HCT116 (cell line): ENCODE measurements at regions not wholly inside any gene's neighbourhood (a gene's known extent, or its start where the extent isn't known, plus 50 kb on each side); places are given as distances from the start of the nearest gene placed in this dataset.

ENCODE experiments used
- ATAC-seq: fragments of 200-7000 bp; cut with Tn5 transposase; 2 replicates; pipeline ENCODE4 v1.9.1; 2020; ENCODE audit warnings: mild to moderate bottlenecking, moderate library complexity
- BruUV-seq: library from RNA; stranded (reverse); fragments of 400-500 nt; replicated peaks from 2 replicates; lab custom pipeline; 2021; lab: Mats Ljungman, UMichigan
- CTCF ChIA-PET: fragments of 300-600 bp; sonication (Branson Sonifier 250); formaldehyde crosslinking; loops from one replicate; lab custom pipeline; 2021; ENCODE audit warnings: antibody characterized with exemption; lab: Charles Lee
- POLR2A ChIA-PET: fragments of 300-600, 350-600 bp; sonication (Branson Sonifier 250); formaldehyde crosslinking; loops from one replicate; lab custom pipeline; 2021; ENCODE audit warnings: antibody characterized with exemption; lab: Charles Lee
- RAD21 ChIA-PET, 2 experiments: fragments of 300-600 bp; sonication (Branson Sonifier 250); formaldehyde crosslinking; loops; one replicate each; lab custom pipeline; 2023; ENCODE audit warnings: low total read pairs in 2 of 2; ENCODE audit not compliant: uncharacterized antibody in 2 of 2, unreplicated experiment in 2 of 2, low non-redundant PET in 1 of 2; lab: Charles Lee
- DNase-seq: peaks from one replicate; pipeline ENCODE4 v3.0.0-alpha.2; 2010; ENCODE audit warnings: low read depth, low spot score
- H2AFZ ChIP-seq: fragments of 200-600 bp; shearing (Covaris generic), sonication (generic); 2 replicates; pipeline ENCODE4 v1.6.1; 2017; ENCODE audit warnings: low read depth, mixed run types, mixed read lengths, antibody characterized with exemption, low read length; ENCODE audit not compliant: poor library complexity, severe bottlenecking
- H3K27ac ChIP-seq: 2 replicates; pipeline ENCODE4 v1.5.1; 2012; ENCODE audit warnings: low read depth, low read length
- H3K27me3 ChIP-seq: fragments of 200-600 bp; sonication (generic); 2 replicates; pipeline ENCODE4 v1.6.1; 2016; ENCODE audit warnings: mixed run types, low read length, mixed read lengths; ENCODE audit not compliant: insufficient read depth
- H3K36me3 ChIP-seq, 2 experiments: fragments of 200-500 bp in 1 of 2; fragments of 200-600 bp in 1 of 2; sonication (Bioruptor generic) in 1 of 2; sonication (generic) in 1 of 2; 2 replicates each; pipeline versions ENCODE4 v1.5.1 to v1.6.1; 2014 to 2016; ENCODE audit warnings: low read length in 2 of 2, inconsistent platforms in 1 of 2, mixed read lengths in 1 of 2, mixed run types in 1 of 2; ENCODE audit not compliant: insufficient read depth in 2 of 2, control insufficient read depth in 1 of 2
- H3K4me1 ChIP-seq, 2 experiments: fragments of 200-600 bp in 1 of 2; sonication (generic) in 1 of 2; 2 replicates each; pipeline versions ENCODE4 v1.5.1 to v1.6.1; 2012 to 2017; ENCODE audit warnings: low read length in 2 of 2, inconsistent platforms in 1 of 2, mild to moderate bottlenecking in 1 of 2, mixed read lengths in 1 of 2, mixed run types in 1 of 2, moderate library complexity in 1 of 2; ENCODE audit not compliant: insufficient read depth in 2 of 2, control insufficient read depth in 1 of 2
- H3K4me2 ChIP-seq: fragments of 200-600 bp; sonication (generic); 2 replicates; pipeline ENCODE4 v1.6.1; 2017; ENCODE audit warnings: mixed run types, low read length, mixed read lengths
- H3K4me3 ChIP-seq, 2 experiments: fragments of 200-600 bp in 1 of 2; sonication (generic) in 1 of 2; replicated peaks in 1 of 2; 2 replicates each; pipeline ENCODE4 v1.5.1; 2011 to 2016; ENCODE audit warnings: low read length in 2 of 2, control low read depth in 1 of 2, low read depth in 1 of 2, mild to moderate bottlenecking in 1 of 2, mixed read lengths in 1 of 2, mixed run types in 1 of 2
- H3K79me2 ChIP-seq: fragments of 200-600 bp; sonication (generic); 2 replicates; pipeline ENCODE4 v1.6.1; 2017; ENCODE audit warnings: mild to moderate bottlenecking, mixed run types, low read length, moderate library complexity, mixed read lengths; ENCODE audit not compliant: insufficient read depth
- H3K9ac ChIP-seq: fragments of 200-600 bp; sonication (generic); 2 replicates; pipeline ENCODE4 v1.6.1; 2016; ENCODE audit warnings: low read length, mixed read lengths
- H3K9me2 ChIP-seq: fragments of 200-600 bp; sonication (generic), shearing (Covaris generic); 2 replicates; pipeline ENCODE4 v1.6.1; 2017; ENCODE audit warnings: mixed run types, mild to moderate bottlenecking, moderate library complexity; ENCODE audit not compliant: insufficient read depth
- H3K9me3 ChIP-seq, 2 experiments: fragments of 200-500 bp in 1 of 2; fragments of 200-600 bp in 1 of 2; sonication (Bioruptor generic) in 1 of 2; sonication (generic) in 1 of 2; 2 replicates each; pipeline ENCODE4 v1.6.1; 2014 to 2017; ENCODE audit warnings: low read length in 2 of 2, mixed read lengths in 2 of 2, inconsistent platforms in 1 of 2, low read depth in 1 of 2, mild to moderate bottlenecking in 1 of 2, mixed run types in 1 of 2, moderate library complexity in 1 of 2; ENCODE audit not compliant: control insufficient read depth in 1 of 2, insufficient read depth in 1 of 2
- H4K20me1 ChIP-seq: fragments of 200-600 bp; sonication (generic), shearing (Covaris generic); 2 replicates; pipeline ENCODE4 v1.6.1; 2017; ENCODE audit warnings: mixed run types, mild to moderate bottlenecking, moderate library complexity; ENCODE audit not compliant: insufficient read depth
- CBX3 ChIP-seq: IDR thresholded peaks from 2 replicates; pipeline ENCODE4 v1.6.1; 2012; ENCODE audit warnings: low read depth
- FOSL1 ChIP-seq: IDR thresholded peaks from 2 replicates; pipeline ENCODE4 v1.6.1; 2012; ENCODE audit warnings: low read depth
- MAX ChIP-seq: IDR thresholded peaks from 2 replicates; pipeline ENCODE4 v1.6.1; 2012
- REST ChIP-seq: IDR thresholded peaks from 2 replicates; pipeline ENCODE4 v1.6.1; 2012; ENCODE audit warnings: low read depth
- intact Hi-C: fragments of 100-400 bp; cut with micrococcal nuclease; formaldehyde crosslinking; loops from 2 replicates; pipeline ENCODE4 v1.10.0; 2022

DNA sequence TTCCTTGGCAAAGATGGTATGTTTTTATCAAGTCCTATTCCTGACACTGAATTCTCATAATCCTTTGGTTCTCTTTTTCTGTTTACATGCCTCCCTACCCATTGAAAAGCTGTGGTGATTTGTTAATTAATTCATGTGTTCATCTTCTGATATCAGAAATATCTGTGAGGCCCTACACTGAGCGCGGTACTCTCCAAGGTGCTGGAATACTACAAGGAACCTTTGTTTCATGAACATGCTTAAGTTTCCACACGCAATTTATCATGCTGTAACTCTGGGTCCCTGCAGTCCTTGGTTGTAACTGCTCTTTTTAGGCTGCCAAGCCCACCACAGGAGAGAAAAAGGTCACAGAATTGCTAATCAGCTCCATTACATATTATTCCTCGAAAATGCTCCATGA lies 331.8 kb downstream of the FAT3 start:
- Histone ChIP-seq H2AFZ (no peak overlapping the region), H3K9ac (no peak overlapping the region), H3K27ac (no peak overlapping the region), H3K27me3 (no peaks in the 10 kb centered on the region), H3K4me2 (no peak overlapping the region), H4K20me1 (no peaks in the 10 kb centered on the region), H3K9me2 (no peaks in the 10 kb centered on the region), H3K79me2 (no peaks in the 10 kb centered on the region), H3K4me1 (no peaks in the 10 kb centered on the region), H3K36me3 (no peaks in the 10 kb centered on the region), H3K9me3 (peaks cover 0 to 3% of the 10 kb centered on the region in 2 experiments; a peak in 1 of 4 replicates), H3K4me3 (no peak overlapping the region)
- ChIA-PET CTCF (no interaction called here), RAD21 (no interaction called here), POLR2A (no interaction called here)
- intact Hi-C loops, result no loop called here
- ATAC-seq (no peak), DNase-seq (no peak)
- TF ChIP-seq FOSL1, result no peak
- TF ChIP-seq REST, result peak; percentile 15; the same call in 1 of the 2 replicates
- BruUV-seq, result no TSS peak

DNA sequence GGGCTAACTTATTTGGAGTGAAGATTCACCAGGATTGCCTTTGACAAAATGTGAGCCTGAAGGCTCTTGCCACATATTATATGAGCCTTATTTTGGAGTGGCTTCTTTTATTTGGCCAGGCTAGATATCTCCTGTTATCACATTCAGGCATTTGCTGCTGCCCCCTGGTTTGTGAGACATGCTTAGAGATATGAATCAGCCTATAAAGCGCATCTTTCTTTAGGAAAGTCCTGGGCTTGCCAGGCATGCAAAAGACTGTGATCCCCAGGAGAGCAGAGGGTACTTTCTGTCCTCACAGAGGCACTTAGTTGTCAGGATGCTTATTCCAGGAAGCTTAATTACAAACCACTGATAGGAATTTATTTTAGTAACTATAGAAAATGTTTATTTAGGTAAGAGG lies 333.3 kb downstream of the FAT3 start:
- no peak for DNase-seq
- RAD21 ChIA-PET, result no interaction called here
- intact Hi-C loops, result no loop called here

More for the DNA sequence above, 333.3 kb downstream of the FAT3 start:
- ATAC-seq, result no peak
- Histone ChIP-seq H3K27me3 (no peaks in the 10 kb centered on the region), H2AFZ (no peak overlapping the region), H3K36me3 (no peaks in the 10 kb centered on the region), H3K9me3 (peaks cover 0 to 3% of the 10 kb centered on the region in 2 experiments; a peak in 1 of 4 replicates), H4K20me1 (no peaks in the 10 kb centered on the region), H3K27ac (no peak overlapping the region), H3K4me3 (no peak overlapping the region), H3K9me2 (no peaks in the 10 kb centered on the region), H3K79me2 (no peaks in the 10 kb centered on the region), H3K4me2 (no peak overlapping the region), H3K4me1 (no peaks in the 10 kb centered on the region), H3K9ac (no peak overlapping the region)
- no TSS peak for BruUV-seq
- no peak for TF ChIP-seq CBX3
- TF ChIP-seq MAX, result no peak
- CTCF ChIA-PET, result no interaction called here
- POLR2A ChIA-PET, result no interaction called here
